Putamen (tissue), 1 donor: ENCODE measurements at regions not wholly inside any gene's neighbourhood (a gene's known extent, or its start where the extent isn't known, plus 50 kb on each side); places are given as distances from the start of the nearest gene placed in this dataset.
A peak's percentile ranks its signal among the peaks of the same experiment; 100 is the strongest.
"Not testable (repeated sequence)": the region's sequence is repeated elsewhere in the genome, so short reads cannot be mapped to it uniquely, and the experiment has no call there.

Source experiments
- DNase-seq: peaks from one replicate; pipeline ENCODE4 v3.0.0-alpha.2; 2016; ENCODE audit warnings: low spot score

- DNase-seq: peak; percentile 65
Observed at GRCh38 chr9:108033976-108034964, 544.7 kb upstream of the KLF4 start.

- not testable (repeated sequence) for DNase-seq
Observed at GRCh38 chr9:108032079-108032478, 542.5 kb upstream of the KLF4 start.

GRCh38 chr9:108031221-108031620, 541.7 kb upstream of the KLF4 start:
- DNase-seq: not testable (repeated sequence)

GRCh38 chr9:108026718-108027117, 537.1 kb upstream of the KLF4 start:
- DNase-seq: not testable (repeated sequence)

GRCh38 chr9:108024604-108025003, 535.0 kb upstream of the KLF4 start:
- DNase-seq: no peak

GRCh38 chr9:108022246-108022935, 532.8 kb upstream of the KLF4 start:
- DNase-seq: no peak

- no peak for DNase-seq
Observed at GRCh38 chr9:108021096-108021710, 531.6 kb upstream of the KLF4 start.

GRCh38 chr9:108019821-108020220, 530.3 kb upstream of the KLF4 start:
- no peak for DNase-seq

- DNase-seq: no peak
Observed at GRCh38 chr9:108017671-108018070, 528.1 kb upstream of the KLF4 start.

GRCh38 chr9:108016446-108016845, 526.9 kb upstream of the KLF4 start:
- no peak for DNase-seq

GRCh38 chr9:108015690-108016089, 526.1 kb upstream of the KLF4 start:
- DNase-seq: no peak

- DNase-seq: no peak
Observed at GRCh38 chr9:108014353-108014752, 524.8 kb upstream of the KLF4 start.

- no peak for DNase-seq
Observed at GRCh38 chr9:108012886-108013665, 523.5 kb upstream of the KLF4 start.

GRCh38 chr9:108012405-108012804, 522.8 kb upstream of the KLF4 start:
- no peak for DNase-seq

- no peak for DNase-seq
Observed at GRCh38 chr9:108003526-108003925, 514.0 kb upstream of the KLF4 start.

- DNase-seq: no peak
Observed at GRCh38 chr9:108002371-108002956, 512.9 kb upstream of the KLF4 start.

- DNase-seq: no peak
Observed at GRCh38 chr9:108001237-108001636, 511.7 kb upstream of the KLF4 start.

- DNase-seq: no peak
Observed at GRCh38 chr9:107999890-108000289, 510.3 kb upstream of the KLF4 start.

GRCh38 chr9:107999011-107999410, 509.4 kb upstream of the KLF4 start:
- DNase-seq: no peak

- DNase-seq: no peak
Observed at GRCh38 chr9:107994648-107995047, 505.1 kb upstream of the KLF4 start.

GRCh38 chr9:107992271-107992670, 502.7 kb upstream of the KLF4 start:
- DNase-seq: no peak
